ENCODE measurements at regions not wholly inside any gene's neighbourhood (a gene's known extent, or its start where the extent isn't known, plus 50 kb on each side); places are given as distances from the start of the nearest gene placed in this dataset.

- H3K27ac ChIP-seq: no peak overlapping the region
- H3K4me3 ChIP-seq: no peak overlapping the region
Observed at GRCh38 chr10:88077977-88078376, 214.6 kb downstream of the PTEN start.

- Histone ChIP-seq H3K4me3 (no peak overlapping the region), H3K27ac (no peak overlapping the region)
Observed at GRCh38 chr10:88080213-88080612, 216.8 kb downstream of the PTEN start.

DNA sequence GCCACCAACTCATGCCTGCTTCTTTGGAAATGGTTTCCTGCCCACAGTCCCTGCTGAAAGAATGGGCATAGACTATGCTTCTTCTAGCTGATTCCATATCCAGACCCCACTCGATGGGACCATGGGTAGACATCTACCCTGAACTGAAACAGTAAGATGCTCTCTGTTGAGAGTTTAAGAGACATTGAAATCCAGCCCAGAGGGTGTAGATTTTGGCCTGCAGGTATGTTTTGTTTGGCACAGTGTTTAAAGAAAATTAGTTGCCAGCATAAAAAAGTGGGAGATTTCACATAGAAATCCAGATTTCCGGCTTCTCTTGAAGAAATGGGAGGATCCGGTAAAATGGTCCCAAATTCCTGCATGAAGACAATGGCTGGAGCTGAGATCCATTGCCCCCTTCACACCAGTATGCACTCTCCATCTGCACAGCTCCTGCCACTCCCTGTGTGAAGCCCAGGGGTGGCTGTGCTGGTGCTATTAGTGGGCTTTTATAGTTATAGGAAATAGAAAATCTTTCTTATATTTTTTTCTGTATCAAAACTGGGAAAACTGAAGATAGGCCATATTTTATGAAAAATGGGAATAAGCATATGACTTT lies 218.1 kb downstream of the PTEN start:
- H3K4me3 ChIP-seq: no peak overlapping the region
- H3K27ac ChIP-seq: no peak overlapping the region

DNA sequence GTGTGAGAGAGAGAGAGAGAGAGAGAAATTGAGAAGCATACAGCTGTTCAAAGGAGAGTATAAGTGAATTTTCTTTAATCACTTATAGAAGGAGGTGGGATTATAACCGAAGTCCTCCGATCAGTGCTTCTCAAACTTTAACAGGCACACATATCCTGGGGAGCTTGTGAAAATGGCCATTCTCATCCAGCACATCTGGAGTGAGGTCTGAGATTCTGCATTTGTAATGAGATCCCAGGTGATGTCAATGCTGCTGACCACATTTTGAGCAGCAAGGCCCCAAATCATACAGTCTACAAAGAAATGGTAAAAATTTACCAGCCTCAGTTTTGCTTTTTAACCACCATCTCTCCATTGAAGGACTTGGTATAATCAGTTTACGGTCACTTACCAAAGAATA lies 219.0 kb downstream of the PTEN start:
- Histone ChIP-seq H3K27ac (no peak overlapping the region), H3K4me3 (no peak overlapping the region)

- Histone ChIP-seq H3K4me3 (no peak overlapping the region), H3K27ac (no peak overlapping the region)
Observed at GRCh38 chr10:88082806-88083596, 219.6 kb downstream of the PTEN start.

- Histone ChIP-seq H3K27ac (no peak overlapping the region), H3K4me3 (no peak overlapping the region)
Observed at GRCh38 chr10:88083597-88083989, 220.2 kb downstream of the PTEN start.

DNA sequence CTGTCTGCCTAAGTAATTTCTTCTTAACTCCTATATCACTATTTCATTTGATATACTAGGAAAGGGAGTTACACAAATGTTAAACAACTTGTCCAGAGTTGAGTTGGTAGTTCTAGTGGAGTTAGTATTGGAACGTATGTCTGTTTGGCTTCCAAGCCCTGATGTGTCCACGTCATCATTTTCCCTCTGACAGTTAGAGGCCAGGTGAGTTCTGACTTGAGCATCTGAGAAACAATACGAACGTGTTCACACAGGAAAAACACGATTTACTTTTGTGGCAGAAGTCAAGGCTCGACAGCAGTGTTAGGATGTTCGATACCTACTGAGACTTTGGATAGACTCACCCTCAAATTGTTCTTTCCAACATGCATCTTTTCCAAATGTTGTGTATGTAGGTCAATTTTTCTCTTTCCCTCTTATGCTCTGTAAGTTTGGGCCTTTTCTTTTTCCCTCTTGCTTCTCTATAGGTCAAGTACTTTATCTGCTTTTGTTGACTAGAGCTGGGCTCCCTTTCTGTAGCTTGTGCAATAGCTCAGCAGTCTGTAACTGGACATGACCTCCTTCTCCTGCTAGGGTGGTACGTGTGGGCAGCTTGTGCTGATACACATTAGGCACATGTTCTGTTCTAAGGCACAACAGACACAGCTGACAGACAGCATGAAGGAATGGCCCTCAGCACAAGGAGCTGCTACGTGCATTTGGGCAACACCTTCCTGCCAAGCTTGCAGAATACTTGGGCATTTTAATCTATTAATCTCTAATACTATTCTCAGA lies 222.9 kb downstream of the PTEN start:
- no peak overlapping the region for H3K4me3 ChIP-seq
- no peak overlapping the region for H3K27ac ChIP-seq

- H3K4me3 ChIP-seq: no peak overlapping the region
- H3K27ac ChIP-seq: peak overlapping the region in 10 of 21 experiments; percentile 3 to 53 (median 17)
Observed at GRCh38 chr10:88088441-88089340, 225.3 kb downstream of the PTEN start.

DNA sequence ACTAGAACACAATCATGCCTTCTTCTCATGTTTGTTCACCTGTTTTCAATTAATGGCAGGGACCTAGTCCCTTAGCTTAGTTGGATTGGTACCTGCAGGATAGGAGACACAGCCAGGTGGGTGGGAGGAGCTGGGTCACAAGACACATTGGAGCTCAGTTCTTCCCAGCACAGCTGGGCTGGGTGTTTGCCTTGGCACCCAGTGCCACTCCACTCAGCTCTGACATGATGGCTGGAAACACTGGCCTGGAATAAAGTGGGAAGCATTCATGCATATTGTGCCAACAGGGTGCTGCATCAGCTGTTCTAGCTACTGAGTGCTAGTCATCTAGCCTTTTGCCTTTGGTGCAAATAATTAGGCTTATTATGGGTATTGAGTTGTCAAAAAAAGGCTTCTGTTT lies 226.1 kb downstream of the PTEN start:
- Histone ChIP-seq H3K4me3 (no peak overlapping the region), H3K27ac (peak overlapping the region in 4 of 21 experiments; percentile 3 to 71 (median 38))

DNA sequence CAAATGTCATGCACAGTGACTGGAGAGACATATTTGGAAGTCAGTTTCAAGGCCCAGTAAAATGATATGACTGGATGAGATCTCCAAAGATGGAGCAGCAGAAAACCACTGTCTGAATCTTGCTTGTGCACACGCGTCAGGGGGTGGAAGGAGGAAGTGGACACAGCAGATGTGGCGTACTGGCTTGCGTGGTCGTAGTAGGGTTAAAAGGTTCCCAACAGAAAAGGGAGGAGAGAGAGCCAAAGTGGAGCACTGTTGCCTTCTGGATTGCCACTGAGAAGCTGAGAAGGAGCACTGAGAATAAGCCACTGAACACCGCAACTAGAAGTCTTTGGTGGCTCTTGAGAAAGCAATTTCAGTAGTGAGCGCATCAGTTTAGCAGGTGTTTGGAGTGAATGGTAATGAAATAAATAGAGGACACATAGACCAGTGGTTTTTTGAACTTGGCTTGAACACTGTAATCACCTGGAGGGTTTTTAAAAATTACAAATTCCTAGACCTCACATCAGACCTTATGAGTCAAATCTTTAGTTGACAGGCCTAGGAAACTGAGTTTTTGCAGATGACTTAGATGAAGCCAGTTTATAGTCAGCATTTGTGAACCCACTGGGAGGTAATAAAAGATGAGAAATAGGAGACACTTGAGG lies 227.3 kb downstream of the PTEN start:
- Histone ChIP-seq H3K27ac (peak overlapping the region in 11 of 21 experiments; percentile 4 to 77 (median 39)), H3K4me3 (no peak overlapping the region)

DNA sequence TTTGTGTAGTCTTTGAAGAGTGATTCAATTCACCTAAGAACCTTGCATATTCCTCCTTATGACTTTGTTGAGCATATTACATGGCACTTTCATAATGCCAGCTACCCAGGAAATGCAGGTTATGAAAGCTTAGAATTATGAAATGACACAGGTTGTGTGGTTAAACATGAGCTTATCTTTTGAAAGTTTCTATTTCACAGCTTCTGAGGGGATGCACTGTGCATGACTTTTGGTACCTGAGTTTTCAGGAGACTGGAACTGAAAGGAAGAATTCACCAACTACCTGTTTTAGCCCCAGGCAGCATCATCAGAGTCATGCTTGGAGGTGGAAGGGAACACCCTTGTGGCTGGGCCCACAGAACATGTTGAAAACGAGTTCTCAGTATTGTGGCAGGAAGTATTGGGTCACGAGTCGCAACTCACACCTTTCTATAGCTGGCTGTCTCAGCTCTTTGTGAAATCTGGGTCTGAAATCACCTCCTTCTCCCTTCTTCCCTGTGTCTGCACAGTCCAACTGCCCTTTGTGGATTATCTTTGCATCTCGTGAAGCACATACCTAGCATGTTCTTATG lies 228.2 kb downstream of the PTEN start:
- H3K27ac ChIP-seq: peak overlapping the region in 11 of 21 experiments; percentile 8 to 77 (median 48)

DNA sequence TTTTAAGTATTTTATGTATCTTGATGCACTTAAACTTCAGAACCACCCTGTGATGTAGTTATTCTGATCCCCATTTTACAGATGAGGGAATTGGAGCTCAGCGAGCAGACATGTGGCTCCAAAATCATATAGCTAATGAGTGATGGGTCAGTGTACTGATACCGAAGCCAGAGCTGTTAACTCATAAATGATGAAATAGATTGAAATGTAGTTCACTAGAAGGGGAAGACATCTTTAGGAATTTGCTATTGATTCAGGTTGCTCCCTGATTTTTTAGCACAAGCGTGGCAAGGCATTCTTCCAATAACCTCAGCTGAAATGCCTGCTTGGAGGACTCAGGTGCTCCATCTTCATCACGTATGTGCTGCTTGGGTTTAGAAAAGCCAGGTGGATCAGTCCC lies 228.8 kb downstream of the PTEN start:
- H3K27ac ChIP-seq: peak overlapping the region in 10 of 21 experiments; percentile 0 to 77 (median 38)
- H3K4me3 ChIP-seq: no peak overlapping the region

More for the DNA sequence above, 228.2 kb downstream of the PTEN start:
- no peak overlapping the region for H3K4me3 ChIP-seq

- H3K27ac ChIP-seq: peak overlapping the region in 4 of 21 experiments; percentile 8 to 71 (median 45)
- no peak overlapping the region for H3K4me3 ChIP-seq
Observed at GRCh38 chr10:88092973-88093372, 229.5 kb downstream of the PTEN start.

DNA sequence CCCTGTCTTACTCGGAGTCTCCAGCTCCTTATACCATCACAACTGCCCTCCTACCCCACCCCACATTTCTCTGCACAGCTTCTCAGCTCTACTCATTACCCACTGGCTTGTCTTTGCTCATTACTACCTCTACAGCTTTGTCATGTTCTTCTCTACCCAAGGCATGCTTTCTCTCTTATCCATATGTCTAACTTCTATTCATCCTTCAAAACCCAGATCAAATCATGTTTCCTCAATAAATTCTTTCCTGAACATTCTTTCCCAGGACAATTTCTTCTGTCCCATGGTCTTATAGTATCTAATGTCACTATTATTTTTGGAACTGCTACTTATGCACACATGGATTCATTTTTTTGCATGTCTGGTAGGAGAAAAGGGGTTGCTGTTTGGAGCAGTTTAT lies 231.4 kb downstream of the PTEN start:
- Histone ChIP-seq H3K27ac (peak overlapping the region in 1 of 21 experiments; percentile 8), H3K4me3 (no peak overlapping the region)

DNA sequence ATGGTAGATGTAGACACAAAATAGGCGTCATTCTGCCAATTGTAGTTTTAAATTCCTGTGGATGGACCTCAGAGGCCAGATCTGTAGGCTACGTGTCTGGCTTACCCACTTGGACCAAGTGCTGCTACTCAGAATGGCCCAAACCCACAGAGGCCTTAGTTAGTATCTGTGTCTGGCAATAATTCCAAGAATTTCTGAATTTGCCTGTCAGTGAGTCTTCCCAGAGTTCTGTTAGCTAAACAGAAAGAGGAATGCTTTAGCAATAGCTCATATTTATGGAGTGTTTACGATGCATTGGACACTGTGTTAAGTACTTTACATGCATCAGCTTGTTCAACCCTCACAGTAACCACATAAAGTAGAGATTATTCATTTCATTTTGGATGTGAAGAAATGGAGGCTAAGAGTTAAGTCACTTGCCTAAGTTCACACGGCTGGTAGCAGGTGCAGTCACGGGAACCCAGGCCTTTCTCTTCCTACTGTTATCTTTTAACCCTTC lies 231.8 kb downstream of the PTEN start:
- Histone ChIP-seq H3K27ac (peak overlapping the region in 1 of 21 experiments; percentile 8), H3K4me3 (no peak overlapping the region)

- Histone ChIP-seq H3K27ac (no peak overlapping the region), H3K4me3 (no peak overlapping the region)
Observed at GRCh38 chr10:88095778-88096431, 232.5 kb downstream of the PTEN start.

- no peak overlapping the region for H3K27ac ChIP-seq
- H3K4me3 ChIP-seq: no peak overlapping the region
Observed at GRCh38 chr10:88097092-88097516, 233.7 kb downstream of the PTEN start.

- peak overlapping the region in 1 of 21 experiments; percentile 25 for H3K27ac ChIP-seq
- H3K4me3 ChIP-seq: no peak overlapping the region
Observed at GRCh38 chr10:88097536-88097935, 234.1 kb downstream of the PTEN start.
